Breast epithelium (tissue), 3 donors: ENCODE measurements at regions not wholly inside any gene's neighbourhood (a gene's known extent, or its start where the extent isn't known, plus 50 kb on each side); places are given as distances from the start of the nearest gene placed in this dataset.

Experiments
- POLR2AphosphoS5 ChIP-seq, 3 donors: sonication (generic); formaldehyde crosslinking; IDR thresholded peaks; one replicate each; pipeline ENCODE4 v1.6.1; 2017; ENCODE audit warnings: antibody characterized with exemption in 3 of 3
- TF ChIP-seq, protein P1 (sequence below), 3 donors: fragments of 450-650 bp; IDR thresholded peaks; one replicate each; pipeline ENCODE4 v1.5.1; 2016 to 2017; ENCODE audit warnings: antibody characterized with exemption in 3 of 3, mild to moderate bottlenecking in 3 of 3, moderate library complexity in 3 of 3

DNA sequence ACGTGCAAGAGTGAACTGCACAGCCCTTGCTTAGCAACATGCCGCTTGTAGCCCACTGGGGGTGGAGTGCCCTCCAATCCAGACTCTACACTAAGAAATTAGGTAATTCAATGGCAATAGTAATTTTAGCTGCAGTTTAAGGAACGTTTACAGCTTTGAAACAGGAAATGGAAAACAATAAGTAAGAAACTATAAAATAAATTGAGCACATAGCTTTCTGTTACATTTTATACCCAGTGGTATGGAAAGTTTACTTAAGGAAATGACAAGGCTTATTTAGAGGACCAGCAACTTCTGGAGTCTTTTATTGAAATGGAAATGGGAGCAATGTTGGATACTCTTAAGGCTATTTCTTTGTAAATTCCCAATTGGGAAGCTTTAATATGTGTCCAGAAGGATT is 373.2 kb downstream of the KCNRG start:
- TF ChIP-seq POLR2AphosphoS5 (IDR thresholded peaks at IDR 0.05) = no peak
- TF ChIP-seq, protein P1, sequence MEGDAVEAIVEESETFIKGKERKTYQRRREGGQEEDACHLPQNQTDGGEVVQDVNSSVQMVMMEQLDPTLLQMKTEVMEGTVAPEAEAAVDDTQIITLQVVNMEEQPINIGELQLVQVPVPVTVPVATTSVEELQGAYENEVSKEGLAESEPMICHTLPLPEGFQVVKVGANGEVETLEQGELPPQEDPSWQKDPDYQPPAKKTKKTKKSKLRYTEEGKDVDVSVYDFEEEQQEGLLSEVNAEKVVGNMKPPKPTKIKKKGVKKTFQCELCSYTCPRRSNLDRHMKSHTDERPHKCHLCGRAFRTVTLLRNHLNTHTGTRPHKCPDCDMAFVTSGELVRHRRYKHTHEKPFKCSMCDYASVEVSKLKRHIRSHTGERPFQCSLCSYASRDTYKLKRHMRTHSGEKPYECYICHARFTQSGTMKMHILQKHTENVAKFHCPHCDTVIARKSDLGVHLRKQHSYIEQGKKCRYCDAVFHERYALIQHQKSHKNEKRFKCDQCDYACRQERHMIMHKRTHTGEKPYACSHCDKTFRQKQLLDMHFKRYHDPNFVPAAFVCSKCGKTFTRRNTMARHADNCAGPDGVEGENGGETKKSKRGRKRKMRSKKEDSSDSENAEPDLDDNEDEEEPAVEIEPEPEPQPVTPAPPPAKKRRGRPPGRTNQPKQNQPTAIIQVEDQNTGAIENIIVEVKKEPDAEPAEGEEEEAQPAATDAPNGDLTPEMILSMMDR (IDR thresholded peaks at IDR 0.05) = no peak
